ENCODE measurements at regions not wholly inside any gene's neighbourhood (a gene's known extent, or its start where the extent isn't known, plus 50 kb on each side); places are given as distances from the start of the nearest gene placed in this dataset.

- H3K4me1 ChIP-seq (ENCODE audit: control insufficient read depth in 2 of 3, insufficient read depth in 2 of 3, low read depth in 1 of 3, low read length in 3 of 3): no peaks in the 10 kb centered on the region
- no peaks in the 10 kb centered on the region for H3K27me3 ChIP-seq (ENCODE audit: control insufficient read depth, insufficient read depth, low read length)
- TF ChIP-seq CTCF (IDR thresholded peaks at IDR 0.05; ENCODE audit: borderline replicate concordance, extremely low read depth, insufficient read depth): no peak
- no peaks in the 10 kb centered on the region for H3K36me3 ChIP-seq (ENCODE audit: control insufficient read depth in 2 of 3, insufficient read depth in 3 of 3, low read length in 3 of 3)
- DNase-seq: peak in 2 of 5 donors; percentile 3 to 5
- H3K9ac ChIP-seq (ENCODE audit: low read length in 3 of 3): no peak overlapping the region
- H3K4me3 ChIP-seq (ENCODE audit: low read length in 3 of 3): no peak overlapping the region
- H3K9me3 ChIP-seq (ENCODE audit: control insufficient read depth in 2 of 3, insufficient read depth in 1 of 3, low read length in 3 of 3): no peaks in the 10 kb centered on the region
- FAIRE-seq: no peak
- no peak overlapping the region for H3K27ac ChIP-seq (ENCODE audit: low read depth in 2 of 2, low read length in 2 of 2)
- intact Hi-C loops (cut with DNase I): no loop called here
These were observed 776.1 kb downstream of the AACS start for GRCh38 chr12:125841332-125841731.

- Histone ChIP-seq H3K36me3 (ENCODE audit: control insufficient read depth in 2 of 3, insufficient read depth in 3 of 3, low read length in 3 of 3) (no peaks in the 10 kb centered on the region), H3K27me3 (ENCODE audit: control insufficient read depth, insufficient read depth, low read length) (no peaks in the 10 kb centered on the region), H3K4me1 (ENCODE audit: control insufficient read depth in 2 of 3, insufficient read depth in 2 of 3, low read depth in 1 of 3, low read length in 3 of 3) (no peaks in the 10 kb centered on the region), H3K27ac (ENCODE audit: low read depth in 2 of 2, low read length in 2 of 2) (no peak overlapping the region), H3K9ac (ENCODE audit: low read length in 3 of 3) (no peak overlapping the region), H3K9me3 (ENCODE audit: control insufficient read depth in 2 of 3, insufficient read depth in 1 of 3, low read length in 3 of 3) (no peaks in the 10 kb centered on the region), H3K4me3 (ENCODE audit: low read length in 3 of 3) (no peak overlapping the region)
- TF ChIP-seq CTCF (IDR thresholded peaks at IDR 0.05; ENCODE audit: borderline replicate concordance, extremely low read depth, insufficient read depth): no peak
- FAIRE-seq (no peak), DNase-seq (no peak)
- intact Hi-C loops (cut with DNase I): no loop called here
These were observed 786.9 kb downstream of the AACS start for GRCh38 chr12:125852116-125852515.

GRCh38 chr12:125852679-125853078 is 787.4 kb downstream of the AACS start:
- no peak for FAIRE-seq
- H3K4me3 ChIP-seq (ENCODE audit: low read length in 3 of 3): no peak overlapping the region
- no peaks in the 10 kb centered on the region for H3K4me1 ChIP-seq (ENCODE audit: control insufficient read depth in 2 of 3, insufficient read depth in 2 of 3, low read depth in 1 of 3, low read length in 3 of 3)
- TF ChIP-seq CTCF (IDR thresholded peaks at IDR 0.05; ENCODE audit: borderline replicate concordance, extremely low read depth, insufficient read depth): no peak
- intact Hi-C loops (cut with DNase I): no loop called here
- H3K9me3 ChIP-seq (ENCODE audit: control insufficient read depth in 2 of 3, insufficient read depth in 1 of 3, low read length in 3 of 3): no peaks in the 10 kb centered on the region
- no peak overlapping the region for H3K9ac ChIP-seq (ENCODE audit: low read length in 3 of 3)
- DNase-seq: no peak
- H3K27me3 ChIP-seq (ENCODE audit: control insufficient read depth, insufficient read depth, low read length): no peaks in the 10 kb centered on the region
- no peaks in the 10 kb centered on the region for H3K36me3 ChIP-seq (ENCODE audit: control insufficient read depth in 2 of 3, insufficient read depth in 3 of 3, low read length in 3 of 3)
- H3K27ac ChIP-seq (ENCODE audit: low read depth in 2 of 2, low read length in 2 of 2): no peak overlapping the region

GRCh38 chr12:125853670-125854069 is 788.4 kb downstream of the AACS start:
- Histone ChIP-seq H3K9me3 (ENCODE audit: control insufficient read depth in 2 of 3, insufficient read depth in 1 of 3, low read length in 3 of 3) (no peaks in the 10 kb centered on the region), H3K27ac (ENCODE audit: low read depth in 2 of 2, low read length in 2 of 2) (no peak overlapping the region), H3K4me1 (ENCODE audit: control insufficient read depth in 2 of 3, insufficient read depth in 2 of 3, low read depth in 1 of 3, low read length in 3 of 3) (no peaks in the 10 kb centered on the region), H3K4me3 (ENCODE audit: low read length in 3 of 3) (no peak overlapping the region), H3K27me3 (ENCODE audit: control insufficient read depth, insufficient read depth, low read length) (no peaks in the 10 kb centered on the region), H3K36me3 (ENCODE audit: control insufficient read depth in 2 of 3, insufficient read depth in 3 of 3, low read length in 3 of 3) (no peaks in the 10 kb centered on the region), H3K9ac (ENCODE audit: low read length in 3 of 3) (no peak overlapping the region)
- intact Hi-C loops (cut with DNase I): no loop called here
- DNase-seq (no peak), FAIRE-seq (no peak)
- no peak for TF ChIP-seq CTCF (IDR thresholded peaks at IDR 0.05; ENCODE audit: borderline replicate concordance, extremely low read depth, insufficient read depth)
